ENCODE measurements at regions not wholly inside any gene's neighbourhood (a gene's known extent, or its start where the extent isn't known, plus 50 kb on each side); places are given as distances from the start of the nearest gene placed in this dataset.

DNA sequence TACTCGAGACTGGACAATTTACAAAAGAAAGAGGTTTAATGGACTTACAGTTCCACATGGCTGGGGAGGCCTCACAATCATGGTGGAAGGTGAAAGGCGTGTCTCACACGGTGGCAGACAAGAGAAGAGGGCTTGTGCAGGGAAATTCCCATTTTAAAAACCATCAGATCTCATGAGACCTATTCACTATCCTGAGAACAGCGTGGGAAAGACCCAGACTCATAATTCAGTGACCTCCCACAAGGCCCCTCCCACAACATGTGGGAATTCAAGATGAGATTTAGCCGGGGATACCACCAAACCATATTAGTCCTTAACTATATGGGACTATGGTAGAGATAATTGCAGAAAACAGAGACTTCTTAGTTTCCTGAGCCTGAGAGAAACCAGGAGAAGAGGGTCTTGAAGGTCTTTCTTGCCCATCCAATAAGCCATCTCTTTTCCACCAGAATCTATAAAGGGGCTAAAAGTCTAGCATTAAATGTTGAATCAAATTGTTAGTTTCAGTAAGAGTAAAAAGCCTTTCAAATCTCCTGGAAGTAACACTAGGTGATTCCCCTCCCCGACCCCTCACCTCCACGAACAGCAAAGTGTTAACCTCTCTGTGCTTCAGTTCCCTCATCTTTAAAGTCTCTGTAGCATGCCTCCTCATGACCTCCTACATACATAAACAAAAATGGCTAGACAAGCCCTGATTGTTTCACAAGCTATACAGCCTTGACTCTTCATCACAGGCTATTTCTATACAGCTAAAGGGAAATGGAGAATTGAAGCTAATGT lies 259.1 kb downstream of the TMEM167A start:
- no peak for TF ChIP-seq GABPA (IDR thresholded peaks at IDR 0.05; ENCODE audit: low read depth)
- TF ChIP-seq, protein P1, sequence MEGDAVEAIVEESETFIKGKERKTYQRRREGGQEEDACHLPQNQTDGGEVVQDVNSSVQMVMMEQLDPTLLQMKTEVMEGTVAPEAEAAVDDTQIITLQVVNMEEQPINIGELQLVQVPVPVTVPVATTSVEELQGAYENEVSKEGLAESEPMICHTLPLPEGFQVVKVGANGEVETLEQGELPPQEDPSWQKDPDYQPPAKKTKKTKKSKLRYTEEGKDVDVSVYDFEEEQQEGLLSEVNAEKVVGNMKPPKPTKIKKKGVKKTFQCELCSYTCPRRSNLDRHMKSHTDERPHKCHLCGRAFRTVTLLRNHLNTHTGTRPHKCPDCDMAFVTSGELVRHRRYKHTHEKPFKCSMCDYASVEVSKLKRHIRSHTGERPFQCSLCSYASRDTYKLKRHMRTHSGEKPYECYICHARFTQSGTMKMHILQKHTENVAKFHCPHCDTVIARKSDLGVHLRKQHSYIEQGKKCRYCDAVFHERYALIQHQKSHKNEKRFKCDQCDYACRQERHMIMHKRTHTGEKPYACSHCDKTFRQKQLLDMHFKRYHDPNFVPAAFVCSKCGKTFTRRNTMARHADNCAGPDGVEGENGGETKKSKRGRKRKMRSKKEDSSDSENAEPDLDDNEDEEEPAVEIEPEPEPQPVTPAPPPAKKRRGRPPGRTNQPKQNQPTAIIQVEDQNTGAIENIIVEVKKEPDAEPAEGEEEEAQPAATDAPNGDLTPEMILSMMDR (IDR thresholded peaks at IDR 0.05; ENCODE audit: insufficient read depth, low read length), result no peak
- TF ChIP-seq, protein P2, sequence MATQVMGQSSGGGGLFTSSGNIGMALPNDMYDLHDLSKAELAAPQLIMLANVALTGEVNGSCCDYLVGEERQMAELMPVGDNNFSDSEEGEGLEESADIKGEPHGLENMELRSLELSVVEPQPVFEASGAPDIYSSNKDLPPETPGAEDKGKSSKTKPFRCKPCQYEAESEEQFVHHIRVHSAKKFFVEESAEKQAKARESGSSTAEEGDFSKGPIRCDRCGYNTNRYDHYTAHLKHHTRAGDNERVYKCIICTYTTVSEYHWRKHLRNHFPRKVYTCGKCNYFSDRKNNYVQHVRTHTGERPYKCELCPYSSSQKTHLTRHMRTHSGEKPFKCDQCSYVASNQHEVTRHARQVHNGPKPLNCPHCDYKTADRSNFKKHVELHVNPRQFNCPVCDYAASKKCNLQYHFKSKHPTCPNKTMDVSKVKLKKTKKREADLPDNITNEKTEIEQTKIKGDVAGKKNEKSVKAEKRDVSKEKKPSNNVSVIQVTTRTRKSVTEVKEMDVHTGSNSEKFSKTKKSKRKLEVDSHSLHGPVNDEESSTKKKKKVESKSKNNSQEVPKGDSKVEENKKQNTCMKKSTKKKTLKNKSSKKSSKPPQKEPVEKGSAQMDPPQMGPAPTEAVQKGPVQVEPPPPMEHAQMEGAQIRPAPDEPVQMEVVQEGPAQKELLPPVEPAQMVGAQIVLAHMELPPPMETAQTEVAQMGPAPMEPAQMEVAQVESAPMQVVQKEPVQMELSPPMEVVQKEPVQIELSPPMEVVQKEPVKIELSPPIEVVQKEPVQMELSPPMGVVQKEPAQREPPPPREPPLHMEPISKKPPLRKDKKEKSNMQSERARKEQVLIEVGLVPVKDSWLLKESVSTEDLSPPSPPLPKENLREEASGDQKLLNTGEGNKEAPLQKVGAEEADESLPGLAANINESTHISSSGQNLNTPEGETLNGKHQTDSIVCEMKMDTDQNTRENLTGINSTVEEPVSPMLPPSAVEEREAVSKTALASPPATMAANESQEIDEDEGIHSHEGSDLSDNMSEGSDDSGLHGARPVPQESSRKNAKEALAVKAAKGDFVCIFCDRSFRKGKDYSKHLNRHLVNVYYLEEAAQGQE (IDR thresholded peaks at IDR 0.05; ENCODE audit: insufficient replicate concordance, low read depth), result no peak
- TF ChIP-seq SPI1 (IDR thresholded peaks at IDR 0.05; ENCODE audit: borderline replicate concordance, low read depth), result no peak
- no peak for TF ChIP-seq POLR2AphosphoS5 (IDR thresholded peaks at IDR 0.05; ENCODE audit: low read depth)
- no peak for DNase-seq (ENCODE audit: low read depth in 1 of 2, low spot score in 1 of 2)
- Histone ChIP-seq H3K27ac (replicated peaks) (no peak overlapping the region), H3K27me3 (ENCODE audit: insufficient read depth, poor library complexity, severe bottlenecking) (no peaks in the 10 kb centered on the region), H3K4me3 (replicated peaks; ENCODE audit: insufficient read depth, low read length) (no peak overlapping the region)

DNA sequence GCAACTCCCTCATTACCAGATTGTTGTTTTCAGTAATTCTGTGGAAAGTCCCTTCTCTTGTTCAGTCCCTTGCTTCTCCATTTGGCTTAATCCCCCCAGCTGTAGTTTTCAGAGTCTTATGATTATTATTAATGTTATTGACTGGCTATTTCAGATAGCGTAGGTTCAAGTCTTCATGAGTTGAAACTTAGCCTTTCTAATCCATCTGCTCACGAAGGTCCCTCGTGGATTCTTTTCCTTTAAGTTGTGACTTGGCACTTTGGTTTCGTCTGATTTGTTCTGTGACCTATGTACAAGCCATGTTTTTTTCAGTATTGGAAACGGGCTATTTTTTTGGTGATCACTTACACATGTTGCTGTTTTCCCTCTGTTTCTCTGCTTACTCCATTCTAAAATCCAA lies 260.3 kb downstream of the TMEM167A start:
- Histone ChIP-seq H3K27me3 (ENCODE audit: insufficient read depth, poor library complexity, severe bottlenecking) (no peaks in the 10 kb centered on the region), H3K27ac (replicated peaks) (no peak overlapping the region), H3K4me3 (replicated peaks; ENCODE audit: insufficient read depth, low read length) (no peak overlapping the region)
- TF ChIP-seq GABPA (IDR thresholded peaks at IDR 0.05; ENCODE audit: low read depth), result no peak
- TF ChIP-seq POLR2AphosphoS5 (IDR thresholded peaks at IDR 0.05; ENCODE audit: low read depth), result no peak
- TF ChIP-seq, protein P2 (IDR thresholded peaks at IDR 0.05; ENCODE audit: insufficient replicate concordance, low read depth), result no peak
- no peak for TF ChIP-seq SPI1 (IDR thresholded peaks at IDR 0.05; ENCODE audit: borderline replicate concordance, low read depth)
- TF ChIP-seq, protein P1 (IDR thresholded peaks at IDR 0.05; ENCODE audit: insufficient read depth, low read length), result no peak
- DNase-seq (ENCODE audit: low read depth in 1 of 2, low spot score in 1 of 2), result no peak

DNA sequence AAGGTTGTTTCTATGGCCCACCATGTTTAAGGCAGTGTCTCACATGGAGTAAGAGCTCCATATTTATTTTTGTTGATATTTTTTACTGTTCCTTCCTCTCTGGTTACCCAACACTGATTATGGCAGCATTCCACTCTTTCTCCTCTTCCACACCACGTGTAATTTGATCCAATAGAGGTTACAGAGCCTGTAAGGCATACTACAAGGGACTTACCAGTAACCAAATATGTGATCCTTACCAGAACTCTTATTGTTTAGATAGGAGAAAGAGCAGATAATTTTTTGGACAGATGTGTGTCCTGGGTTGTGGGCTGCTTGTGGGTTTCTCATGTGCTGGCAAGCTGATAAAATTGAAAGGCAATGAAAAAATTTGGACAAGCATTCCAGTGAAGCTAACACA lies 261.3 kb downstream of the TMEM167A start:
- no peak for DNase-seq (ENCODE audit: low read depth in 1 of 2, low spot score in 1 of 2)

More for the DNA sequence above, 261.3 kb downstream of the TMEM167A start:
- H3K27ac ChIP-seq (replicated peaks), result no peak overlapping the region
- no peaks in the 10 kb centered on the region for H3K27me3 ChIP-seq (ENCODE audit: insufficient read depth, poor library complexity, severe bottlenecking)
- no peak overlapping the region for H3K4me3 ChIP-seq (replicated peaks; ENCODE audit: insufficient read depth, low read length)
- no peak for TF ChIP-seq SPI1 (IDR thresholded peaks at IDR 0.05; ENCODE audit: borderline replicate concordance, low read depth)
- no peak for TF ChIP-seq POLR2AphosphoS5 (IDR thresholded peaks at IDR 0.05; ENCODE audit: low read depth)
- TF ChIP-seq, protein P2 (IDR thresholded peaks at IDR 0.05; ENCODE audit: insufficient replicate concordance, low read depth), result no peak
- TF ChIP-seq, protein P1 (IDR thresholded peaks at IDR 0.05; ENCODE audit: insufficient read depth, low read length), result no peak
- TF ChIP-seq GABPA (IDR thresholded peaks at IDR 0.05; ENCODE audit: low read depth), result no peak

All from HL-60 (cell line).